Vagina (tissue), 2 donors: ENCODE measurements at regions not wholly inside any gene's neighbourhood (a gene's known extent, or its start where the extent isn't known, plus 50 kb on each side); places are given as distances from the start of the nearest gene placed in this dataset.

Source experiments
- DNase-seq, 2 donors: peaks; one replicate each; pipeline ENCODE4 v3.0.0-alpha.2; 2017; ENCODE audit errors: extremely low spot score in 2 of 2
- H3K27ac ChIP-seq: fragments of 200-600 bp; sonication (generic); one replicate; pipeline ENCODE4 v1.5.1; 2019
- H3K27me3 ChIP-seq: fragments of 200-600 bp; sonication (generic); one replicate; pipeline ENCODE4 v1.5.1; 2019
- H3K36me3 ChIP-seq, 2 donors: fragments of 200-600 bp; sonication (generic); one replicate each; pipeline ENCODE4 v1.5.1; 2017 to 2019
- H3K4me1 ChIP-seq: fragments of 200-600 bp; sonication (generic); one replicate; pipeline ENCODE4 v1.5.1; 2019
- H3K4me3 ChIP-seq, 2 donors: fragments of 200-600 bp; sonication (generic); 1 replicate in 1 of 2; 2 replicates in 1 of 2; pipeline ENCODE4 v1.5.1; 2016 to 2019
- H3K9me3 ChIP-seq: fragments of 200-600 bp; sonication (generic); one replicate; pipeline ENCODE4 v1.5.1; 2019
- POLR2A ChIP-seq, 2 donors: fragments of 450-650 bp; IDR thresholded peaks; one replicate each; pipeline ENCODE4 v1.6.1; 2017; ENCODE audit warnings: antibody characterized with exemption in 2 of 2, mild to moderate bottlenecking in 2 of 2, moderate library complexity in 2 of 2
- POLR2AphosphoS5 ChIP-seq, 2 donors: sonication (generic); formaldehyde crosslinking; IDR thresholded peaks; one replicate each; pipeline ENCODE4 v1.9.0; 2017; ENCODE audit warnings: antibody characterized with exemption in 2 of 2, mild to moderate bottlenecking in 2 of 2, low read depth in 1 of 2; ENCODE audit not compliant: insufficient read depth in 1 of 2
- intact Hi-C: fragments of 100-400 bp; cut with DNase I; formaldehyde crosslinking; loops from one replicate; pipeline ENCODE4 v1.15.1; 2023
- TF ChIP-seq, protein P1 (sequence below), 3 experiments: fragments of 450-650 bp in 2 of 3; fragments of 200-600 bp in 1 of 3; sonication (generic) in 1 of 3; IDR thresholded peaks; one replicate each; pipeline ENCODE4 v1.5.1; 2017 to 2019; ENCODE audit warnings: antibody characterized with exemption in 3 of 3, mild to moderate bottlenecking in 2 of 3, moderate library complexity in 2 of 3

DNA sequence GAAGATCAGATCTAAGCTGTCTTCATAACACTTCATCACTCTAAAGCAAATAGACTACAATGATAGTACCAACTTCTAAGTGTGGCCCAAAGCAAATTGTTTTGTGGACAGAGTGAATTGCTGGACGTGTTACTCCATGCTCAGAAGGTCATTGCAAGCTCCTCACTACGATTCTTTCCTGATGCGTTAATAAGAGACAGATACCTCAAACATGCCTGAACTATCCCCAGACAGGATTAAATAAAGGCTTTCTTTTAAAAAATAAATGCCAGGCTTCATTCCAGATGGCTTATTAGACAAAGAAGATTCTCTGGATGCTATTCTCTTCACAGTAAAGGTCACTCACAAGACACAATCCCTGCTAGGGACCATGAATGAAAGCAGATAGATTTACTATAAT is 621.2 kb downstream of the DCDC2C start:
- Histone ChIP-seq H3K4me1 (no peaks in the 10 kb centered on the region), H3K27ac (no peak overlapping the region), H3K36me3 (no peaks in the 10 kb centered on the region), H3K9me3 (no peaks in the 10 kb centered on the region), H3K4me3 (no peak overlapping the region), H3K27me3 (no peaks in the 10 kb centered on the region)
- TF ChIP-seq POLR2AphosphoS5 (IDR thresholded peaks at IDR 0.05; ENCODE audit: insufficient read depth in 1 of 2, low read depth in 1 of 2) = no peak
- intact Hi-C loops = no loop called here
- no peak for DNase-seq

DNA sequence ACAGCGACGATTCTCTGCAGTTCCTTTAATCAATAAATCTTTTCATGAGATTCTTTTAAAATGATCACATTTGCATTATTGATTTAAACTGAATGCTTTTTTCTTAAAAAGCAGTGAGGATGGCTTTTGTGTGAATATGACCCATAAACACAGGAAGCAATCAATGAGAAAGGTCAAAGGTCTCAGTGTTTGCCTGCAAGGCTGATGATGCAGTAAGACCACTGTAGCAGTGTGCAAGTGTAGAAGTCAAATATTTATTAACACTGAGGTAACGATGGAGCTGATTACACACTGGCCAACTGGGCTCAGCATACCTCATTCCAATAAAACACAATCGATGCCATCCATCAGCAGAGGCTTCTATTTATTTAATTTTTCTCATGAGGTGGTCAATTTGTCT is 633.5 kb downstream of the DCDC2C start:
- intact Hi-C loops = no loop called here
- Histone ChIP-seq H3K4me3 (no peak overlapping the region), H3K36me3 (no peaks in the 10 kb centered on the region), H3K27me3 (no peaks in the 10 kb centered on the region), H3K9me3 (no peaks in the 10 kb centered on the region), H3K27ac (no peak overlapping the region), H3K4me1 (no peaks in the 10 kb centered on the region)
- no peak for DNase-seq
- TF ChIP-seq, protein P1, sequence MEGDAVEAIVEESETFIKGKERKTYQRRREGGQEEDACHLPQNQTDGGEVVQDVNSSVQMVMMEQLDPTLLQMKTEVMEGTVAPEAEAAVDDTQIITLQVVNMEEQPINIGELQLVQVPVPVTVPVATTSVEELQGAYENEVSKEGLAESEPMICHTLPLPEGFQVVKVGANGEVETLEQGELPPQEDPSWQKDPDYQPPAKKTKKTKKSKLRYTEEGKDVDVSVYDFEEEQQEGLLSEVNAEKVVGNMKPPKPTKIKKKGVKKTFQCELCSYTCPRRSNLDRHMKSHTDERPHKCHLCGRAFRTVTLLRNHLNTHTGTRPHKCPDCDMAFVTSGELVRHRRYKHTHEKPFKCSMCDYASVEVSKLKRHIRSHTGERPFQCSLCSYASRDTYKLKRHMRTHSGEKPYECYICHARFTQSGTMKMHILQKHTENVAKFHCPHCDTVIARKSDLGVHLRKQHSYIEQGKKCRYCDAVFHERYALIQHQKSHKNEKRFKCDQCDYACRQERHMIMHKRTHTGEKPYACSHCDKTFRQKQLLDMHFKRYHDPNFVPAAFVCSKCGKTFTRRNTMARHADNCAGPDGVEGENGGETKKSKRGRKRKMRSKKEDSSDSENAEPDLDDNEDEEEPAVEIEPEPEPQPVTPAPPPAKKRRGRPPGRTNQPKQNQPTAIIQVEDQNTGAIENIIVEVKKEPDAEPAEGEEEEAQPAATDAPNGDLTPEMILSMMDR (IDR thresholded peaks at IDR 0.05) = no peak
- TF ChIP-seq POLR2A (IDR thresholded peaks at IDR 0.05) = no peak
- TF ChIP-seq POLR2AphosphoS5 (IDR thresholded peaks at IDR 0.05; ENCODE audit: insufficient read depth in 1 of 2, low read depth in 1 of 2) = no peak

DNA sequence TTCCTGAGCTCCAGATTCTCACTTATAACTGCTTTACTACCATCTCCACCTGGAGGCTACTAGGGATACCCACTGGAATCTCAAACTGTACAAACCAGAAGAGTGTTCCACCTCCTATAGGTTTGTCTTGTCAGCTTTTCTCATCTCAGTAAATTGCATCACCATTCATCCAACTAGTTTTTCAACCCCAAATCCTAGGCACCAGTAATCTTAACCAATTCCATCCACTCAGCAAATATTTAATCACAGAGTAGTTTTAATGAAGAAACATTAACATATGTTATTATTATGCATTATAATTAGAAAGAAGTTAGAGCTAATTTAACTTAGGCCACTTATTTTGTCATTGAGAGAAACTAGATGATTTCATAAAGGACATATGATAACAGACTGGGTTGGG is 635.0 kb downstream of the DCDC2C start:
- DNase-seq = no peak
- Histone ChIP-seq H3K4me1 (no peaks in the 10 kb centered on the region), H3K27ac (no peak overlapping the region), H3K36me3 (no peaks in the 10 kb centered on the region), H3K27me3 (no peaks in the 10 kb centered on the region), H3K9me3 (no peaks in the 10 kb centered on the region), H3K4me3 (no peak overlapping the region)
- TF ChIP-seq POLR2AphosphoS5 (IDR thresholded peaks at IDR 0.05; ENCODE audit: insufficient read depth in 1 of 2, low read depth in 1 of 2) = no peak
- no peak for TF ChIP-seq POLR2A (IDR thresholded peaks at IDR 0.05)
- TF ChIP-seq, protein P1 (IDR thresholded peaks at IDR 0.05) = no peak
- intact Hi-C loops = no loop called here

DNA sequence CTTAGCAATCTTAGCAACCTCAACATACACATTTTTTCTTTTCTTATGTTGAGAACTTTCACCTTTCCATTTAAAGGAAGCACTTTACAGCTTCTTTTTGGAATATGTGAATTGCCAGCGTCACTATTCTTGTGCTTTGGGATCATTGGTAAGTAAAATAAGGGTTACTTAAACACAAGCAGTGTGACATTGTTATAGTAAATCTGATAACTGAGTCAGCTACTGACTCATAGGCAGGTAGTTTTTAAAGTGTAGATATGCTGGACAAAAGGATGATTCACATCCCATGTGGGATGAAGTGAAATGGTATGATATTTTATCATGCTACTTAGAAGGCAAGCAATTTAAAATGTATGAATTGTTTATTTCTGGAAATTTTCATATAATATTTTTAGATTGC is 637.2 kb downstream of the DCDC2C start:
- DNase-seq = no peak
- Histone ChIP-seq H3K4me1 (no peaks in the 10 kb centered on the region), H3K27ac (no peak overlapping the region), H3K27me3 (no peaks in the 10 kb centered on the region), H3K9me3 (peaks cover 4% of the 10 kb centered on the region), H3K4me3 (no peak overlapping the region), H3K36me3 (no peaks in the 10 kb centered on the region)
- intact Hi-C loops = no loop called here
- TF ChIP-seq POLR2AphosphoS5 (IDR thresholded peaks at IDR 0.05; ENCODE audit: insufficient read depth in 1 of 2, low read depth in 1 of 2) = no peak
- TF ChIP-seq POLR2A (IDR thresholded peaks at IDR 0.05) = no peak
- TF ChIP-seq, protein P1 (IDR thresholded peaks at IDR 0.05) = no peak

DNA sequence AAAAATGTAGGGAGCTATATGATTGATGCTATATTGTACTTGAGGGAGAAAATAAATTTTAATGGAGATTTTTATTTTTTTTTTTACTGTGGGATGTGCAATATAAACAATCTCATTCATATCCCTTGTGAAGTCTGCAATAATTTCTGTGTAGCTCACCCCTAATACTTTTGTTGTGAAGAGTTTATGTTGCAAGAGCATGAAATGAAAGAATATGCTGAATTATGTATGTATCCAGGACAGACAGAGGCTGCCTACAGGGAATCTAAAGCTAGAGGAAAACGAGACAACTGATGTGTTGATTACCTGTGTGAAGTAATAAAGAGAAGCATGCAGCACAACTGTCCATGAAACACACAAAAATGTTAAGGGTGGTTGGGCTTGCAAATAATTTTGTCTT is 643.3 kb downstream of the DCDC2C start:
- DNase-seq = no peak
- H3K36me3 ChIP-seq = no peaks in the 10 kb centered on the region
- intact Hi-C loops = no loop called here

More for the DNA sequence above, 643.3 kb downstream of the DCDC2C start:
- TF ChIP-seq, protein P1 (IDR thresholded peaks at IDR 0.05) = no peak
- no peak for TF ChIP-seq POLR2A (IDR thresholded peaks at IDR 0.05)
- TF ChIP-seq POLR2AphosphoS5 (IDR thresholded peaks at IDR 0.05; ENCODE audit: insufficient read depth in 1 of 2, low read depth in 1 of 2) = no peak
- Histone ChIP-seq H3K4me1 (no peaks in the 10 kb centered on the region), H3K27me3 (no peaks in the 10 kb centered on the region), H3K9me3 (peaks cover 4% of the 10 kb centered on the region), H3K27ac (no peak overlapping the region), H3K4me3 (no peak overlapping the region)
